AG04450 (cell line): ENCODE measurements at regions not wholly inside any gene's neighbourhood (a gene's known extent, or its start where the extent isn't known, plus 50 kb on each side); places are given as distances from the start of the nearest gene placed in this dataset.

Experiments
- CTCF ChIA-PET: fragments of 300-600, 350-600 bp; formaldehyde crosslinking; extraction: SDS; loops from one replicate; lab custom pipeline; 2022; ENCODE audit warnings: antibody characterized with exemption, inconsistent platforms; lab: Charles Lee
- POLR2A ChIA-PET: fragments of 350-600 bp; formaldehyde crosslinking; extraction: SDS; loops from one replicate; lab custom pipeline; 2021; ENCODE audit warnings: antibody characterized with exemption, inconsistent platforms; lab: Yijun Ruan, JAX
- DNase-seq: peaks from one replicate; pipeline ENCODE4 v3.0.0-alpha.2; 2011; ENCODE audit warnings: low read depth, low spot score
- H3K27ac ChIP-seq: one replicate; pipeline ENCODE4 v1.5.1; 2012; ENCODE audit warnings: low read depth, low read length, control low read depth
- H3K27me3 ChIP-seq: one replicate; pipeline ENCODE4 v1.6.0; 2012; ENCODE audit warnings: low read length; ENCODE audit not compliant: control insufficient read depth, insufficient read depth
- H3K4me3 ChIP-seq: 2 replicates; pipeline ENCODE4 v1.5.1; 2011; ENCODE audit warnings: mild to moderate bottlenecking, low read depth, low read length, control low read depth
- H3K9me3 ChIP-seq: 2 replicates; pipeline ENCODE4 v1.5.1; 2012; ENCODE audit warnings: low read length; ENCODE audit not compliant: control insufficient read depth, insufficient read depth
- TF ChIP-seq, protein P1 (sequence below): IDR thresholded peaks from 2 replicates; pipeline ENCODE4 v1.5.1; 2011; ENCODE audit warnings: low read depth, low read length, control low read depth, inconsistent platforms

DNA sequence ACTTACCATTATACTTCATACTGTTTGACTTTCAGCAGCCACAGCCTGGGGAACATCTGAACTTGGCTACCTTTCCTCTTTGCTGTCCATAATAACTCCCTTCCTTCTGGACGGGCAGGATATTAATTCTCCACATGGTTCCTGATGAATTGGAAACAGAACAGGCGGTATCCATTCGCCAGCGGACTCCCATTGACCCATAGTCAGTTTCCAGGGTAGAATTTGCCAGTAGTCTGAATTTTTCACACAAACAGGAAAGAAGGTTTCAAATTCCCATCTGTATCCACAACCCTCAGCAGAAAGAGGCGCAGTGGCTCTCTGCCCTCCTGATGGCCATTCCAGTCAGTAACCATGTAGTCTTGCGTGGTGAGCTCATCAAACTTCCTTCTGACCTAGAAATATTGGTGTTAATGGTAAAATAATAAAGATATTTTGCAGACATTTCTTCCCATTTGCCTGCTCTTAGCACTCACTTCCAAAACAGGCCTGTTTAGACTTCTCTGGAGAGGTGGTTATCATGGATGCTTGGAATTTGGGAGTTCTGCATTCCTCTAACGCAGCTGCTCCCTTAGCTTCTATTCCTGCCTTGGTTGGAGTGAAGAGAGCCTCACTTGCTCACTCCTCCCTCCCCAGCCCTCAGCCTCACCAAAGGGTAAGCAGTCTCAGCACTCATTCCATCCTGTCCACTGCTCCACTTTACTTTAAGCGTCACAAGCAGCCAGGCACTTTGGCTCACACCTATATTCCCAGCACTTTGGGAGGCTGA, 75.0 kb upstream of the OXGR1 start:
- Histone ChIP-seq H3K9me3 (no peaks in the 10 kb centered on the region), H3K27ac (no peak overlapping the region), H3K27me3 (no peaks in the 10 kb centered on the region), H3K4me3 (no peak overlapping the region)
- ChIA-PET CTCF (no interaction called here), POLR2A (interaction anchor here (0.6 kb wide), 1 partner anchor 37 kb away, joined by 5 read pairs; no protein-coding TSS in a partner anchor)
- TF ChIP-seq, protein P1, sequence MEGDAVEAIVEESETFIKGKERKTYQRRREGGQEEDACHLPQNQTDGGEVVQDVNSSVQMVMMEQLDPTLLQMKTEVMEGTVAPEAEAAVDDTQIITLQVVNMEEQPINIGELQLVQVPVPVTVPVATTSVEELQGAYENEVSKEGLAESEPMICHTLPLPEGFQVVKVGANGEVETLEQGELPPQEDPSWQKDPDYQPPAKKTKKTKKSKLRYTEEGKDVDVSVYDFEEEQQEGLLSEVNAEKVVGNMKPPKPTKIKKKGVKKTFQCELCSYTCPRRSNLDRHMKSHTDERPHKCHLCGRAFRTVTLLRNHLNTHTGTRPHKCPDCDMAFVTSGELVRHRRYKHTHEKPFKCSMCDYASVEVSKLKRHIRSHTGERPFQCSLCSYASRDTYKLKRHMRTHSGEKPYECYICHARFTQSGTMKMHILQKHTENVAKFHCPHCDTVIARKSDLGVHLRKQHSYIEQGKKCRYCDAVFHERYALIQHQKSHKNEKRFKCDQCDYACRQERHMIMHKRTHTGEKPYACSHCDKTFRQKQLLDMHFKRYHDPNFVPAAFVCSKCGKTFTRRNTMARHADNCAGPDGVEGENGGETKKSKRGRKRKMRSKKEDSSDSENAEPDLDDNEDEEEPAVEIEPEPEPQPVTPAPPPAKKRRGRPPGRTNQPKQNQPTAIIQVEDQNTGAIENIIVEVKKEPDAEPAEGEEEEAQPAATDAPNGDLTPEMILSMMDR = no peak
- DNase-seq = no peak

DNA sequence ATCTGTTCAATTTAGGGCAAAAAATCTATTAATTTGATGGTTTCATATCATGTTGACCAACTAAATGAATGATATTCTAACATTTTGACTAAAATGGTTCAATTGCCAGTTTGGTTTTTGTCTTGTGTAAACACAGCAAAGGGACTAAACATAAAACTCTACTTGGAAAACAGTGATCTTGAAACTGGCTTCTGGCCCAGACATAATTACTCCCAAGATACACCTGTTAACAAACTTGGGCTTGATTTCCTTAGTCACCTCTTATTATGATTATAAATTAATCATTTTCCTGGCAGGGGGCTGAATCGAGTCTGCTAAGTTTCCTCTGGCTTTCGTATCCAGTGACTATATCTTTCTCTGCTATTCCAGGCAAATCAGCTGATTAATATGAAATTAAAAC, 78.0 kb upstream of the OXGR1 start:
- TF ChIP-seq, protein P1 = no peak
- H3K4me3 ChIP-seq = no peak overlapping the region
- H3K9me3 ChIP-seq = no peaks in the 10 kb centered on the region
- no peak for DNase-seq
- CTCF ChIA-PET = interaction anchor here (1.1 kb wide), 1 partner anchor 38 kb away, joined by 3 read pairs; no protein-coding TSS in a partner anchor
- POLR2A ChIA-PET = no interaction called here
- no peaks in the 10 kb centered on the region for H3K27me3 ChIP-seq
- no peak overlapping the region for H3K27ac ChIP-seq

DNA sequence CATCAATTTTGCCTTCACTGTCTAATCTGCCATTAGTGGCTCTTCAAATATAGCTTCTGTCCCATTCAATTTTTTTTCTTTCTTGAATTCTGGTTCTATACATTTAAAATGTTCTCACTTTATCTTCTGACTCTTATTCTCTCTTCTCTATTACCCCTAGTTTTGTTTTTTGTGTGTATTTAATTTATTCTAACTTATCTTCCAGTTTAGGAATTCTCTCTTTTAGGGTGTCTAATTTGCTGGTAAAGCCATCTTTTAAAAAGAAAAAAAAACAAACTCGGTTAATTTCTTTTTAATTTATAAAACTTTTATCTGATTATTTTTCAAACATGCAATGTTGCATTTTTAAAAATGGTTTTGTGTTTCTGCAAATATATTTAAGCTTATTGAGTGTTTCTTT, 80.3 kb upstream of the OXGR1 start:
- CTCF ChIA-PET = interaction anchor here (1.1 kb wide), 1 partner anchor 57 kb away, joined by 5 read pairs; no protein-coding TSS in a partner anchor

DNA sequence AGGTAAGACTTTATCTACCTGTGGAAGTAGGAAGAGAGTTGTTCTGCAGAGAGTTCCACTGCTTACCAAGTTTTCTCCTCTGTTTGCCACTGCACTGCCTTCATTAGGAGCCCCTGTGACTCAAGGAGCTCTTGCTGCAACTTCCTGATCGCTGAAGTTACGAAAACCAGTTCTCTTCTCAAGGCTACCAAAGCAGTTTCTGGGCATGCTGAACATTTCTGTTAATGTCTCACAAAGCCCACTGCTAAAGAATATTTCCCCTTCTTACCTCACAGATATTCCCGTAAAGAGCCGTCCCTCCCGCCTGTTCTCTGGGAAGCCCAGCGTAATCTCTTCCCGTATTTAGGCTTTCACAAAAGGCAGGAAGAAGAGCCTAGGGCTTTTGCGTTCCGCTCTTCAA, 82.6 kb upstream of the OXGR1 start:
- no peaks in the 10 kb centered on the region for H3K9me3 ChIP-seq
- POLR2A ChIA-PET = no interaction called here
- H3K27me3 ChIP-seq = no peaks in the 10 kb centered on the region
- TF ChIP-seq, protein P1 = no peak
- CTCF ChIA-PET = interaction anchor here (0.8 kb wide), 1 partner anchor 59 kb away, joined by 5 read pairs; no protein-coding TSS in a partner anchor
- no peak for DNase-seq
- no peak overlapping the region for H3K27ac ChIP-seq
- H3K4me3 ChIP-seq = no peak overlapping the region

More for the DNA sequence above, 80.3 kb upstream of the OXGR1 start:
- Histone ChIP-seq H3K27me3 (no peaks in the 10 kb centered on the region), H3K9me3 (no peaks in the 10 kb centered on the region), H3K27ac (no peak overlapping the region), H3K4me3 (no peak overlapping the region)
- no peak for DNase-seq
- POLR2A ChIA-PET = no interaction called here
- TF ChIP-seq, protein P1 = no peak

DNA sequence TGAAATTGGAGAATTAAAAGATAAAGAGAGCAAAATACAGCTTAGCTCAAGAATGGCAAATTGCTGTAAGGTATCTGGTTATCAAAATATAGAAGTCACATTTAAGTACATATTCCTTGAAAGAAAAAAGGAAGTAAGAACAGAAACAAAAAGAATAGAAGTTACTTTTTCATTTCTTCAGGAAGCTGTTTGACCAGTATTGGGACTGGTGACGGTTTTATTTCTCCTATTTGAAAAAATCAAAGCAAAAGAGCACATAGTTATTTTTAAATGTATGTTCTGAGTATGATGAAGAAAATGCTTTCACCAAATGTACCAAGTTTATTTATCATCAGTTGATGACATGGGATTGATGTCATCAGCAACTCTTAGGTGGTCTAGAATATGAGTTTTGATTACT, 83.1 kb upstream of the OXGR1 start:
- CTCF ChIA-PET = interaction anchor here (0.9 kb wide), 1 partner anchor 59 kb away, joined by 3 read pairs; no protein-coding TSS in a partner anchor
- no peaks in the 10 kb centered on the region for H3K27me3 ChIP-seq
- POLR2A ChIA-PET = no interaction called here

More for the DNA sequence above, 83.1 kb upstream of the OXGR1 start:
- TF ChIP-seq, protein P1 = no peak
- no peak for DNase-seq
- Histone ChIP-seq H3K9me3 (no peaks in the 10 kb centered on the region), H3K27ac (no peak overlapping the region), H3K4me3 (no peak overlapping the region)
